BLaER1 (cell line): ENCODE measurements at regions not wholly inside any gene's neighbourhood (a gene's known extent, or its start where the extent isn't known, plus 50 kb on each side); places are given as distances from the start of the nearest gene placed in this dataset.

Source experiments
- H3K27ac ChIP-seq: shearing (Covaris generic); formaldehyde crosslinking; 2 replicates; pipeline ENCODE4 v1.8.1; 2022
- H3K27me3 ChIP-seq: shearing (Covaris generic); formaldehyde crosslinking; 2 replicates; pipeline ENCODE4 v1.8.1; 2022
- H3K36me3 ChIP-seq: shearing (Covaris generic); formaldehyde crosslinking; 2 replicates; pipeline ENCODE4 v1.8.1; 2022
- H3K4me1 ChIP-seq: shearing (Covaris generic); formaldehyde crosslinking; 2 replicates; pipeline ENCODE4 v1.8.1; 2022
- H3K4me2 ChIP-seq: shearing (Covaris generic); formaldehyde crosslinking; 2 replicates; pipeline ENCODE4 v1.8.1; 2022
- H3K4me3 ChIP-seq: shearing (Covaris generic); formaldehyde crosslinking; 2 replicates; pipeline ENCODE4 v1.8.1; 2022
- H3K9ac ChIP-seq: shearing (Covaris generic); formaldehyde crosslinking; 2 replicates; pipeline ENCODE4 v1.8.1; 2022
- H3K9me3 ChIP-seq: shearing (Covaris generic); formaldehyde crosslinking; 2 replicates; pipeline ENCODE4 v1.8.1; 2022
- H4K20me1 ChIP-seq: shearing (Covaris generic); formaldehyde crosslinking; 2 replicates; pipeline ENCODE4 v1.8.1; 2022
- Cebpa-rat ChIP-seq: shearing (Covaris generic); IDR thresholded peaks from 2 replicates; pipeline ENCODE4 v1.8.1; 2022

- TF ChIP-seq Cebpa-rat = no peak
- H4K20me1 ChIP-seq = no peaks in the 10 kb centered on the region
- no peak overlapping the region for H3K4me3 ChIP-seq
- no peak overlapping the region for H3K9ac ChIP-seq
- H3K4me2 ChIP-seq = peak overlapping the region; percentile 98
- H3K27me3 ChIP-seq = no peaks in the 10 kb centered on the region
- peaks cover 10% of the 10 kb centered on the region for H3K4me1 ChIP-seq
- no peaks in the 10 kb centered on the region for H3K36me3 ChIP-seq
- peaks cover 5% of the 10 kb centered on the region; the same call in 1 of the 2 replicates for H3K9me3 ChIP-seq
- no peak overlapping the region for H3K27ac ChIP-seq
Measured at GRCh38 chr14:89041257-89041582, 216.8 kb downstream of the TTC8 start.

GRCh38 chr14:89042021-89042420 is 217.6 kb downstream of the TTC8 start:
- no peak overlapping the region for H3K4me2 ChIP-seq
- H3K36me3 ChIP-seq = no peaks in the 10 kb centered on the region
- no peak overlapping the region for H3K27ac ChIP-seq
- no peaks in the 10 kb centered on the region for H3K27me3 ChIP-seq
- H4K20me1 ChIP-seq = no peaks in the 10 kb centered on the region
- no peak overlapping the region for H3K9ac ChIP-seq
- peaks cover 10% of the 10 kb centered on the region for H3K4me1 ChIP-seq
- no peak overlapping the region for H3K4me3 ChIP-seq
- peaks cover 5% of the 10 kb centered on the region; the same call in 1 of the 2 replicates for H3K9me3 ChIP-seq
- TF ChIP-seq Cebpa-rat = no peak

- Histone ChIP-seq H3K9ac (no peak overlapping the region), H3K9me3 (peaks cover 30% of the 10 kb centered on the region), H3K36me3 (no peaks in the 10 kb centered on the region; the same call in 1 of the 2 replicates), H3K4me1 (no peaks in the 10 kb centered on the region), H3K4me2 (no peak overlapping the region), H4K20me1 (no peaks in the 10 kb centered on the region), H3K27me3 (no peaks in the 10 kb centered on the region), H3K27ac (no peak overlapping the region), H3K4me3 (no peak overlapping the region)
- TF ChIP-seq Cebpa-rat = no peak
Measured at GRCh38 chr14:89053303-89053702, 228.9 kb downstream of the TTC8 start.

GRCh38 chr14:89056394-89056793 is 231.9 kb downstream of the TTC8 start:
- Histone ChIP-seq H3K27ac (no peak overlapping the region), H3K27me3 (no peaks in the 10 kb centered on the region), H3K4me3 (no peak overlapping the region), H3K9me3 (peaks cover 30% of the 10 kb centered on the region), H4K20me1 (no peaks in the 10 kb centered on the region), H3K36me3 (no peaks in the 10 kb centered on the region; the same call in 1 of the 2 replicates), H3K9ac (no peak overlapping the region), H3K4me1 (no peaks in the 10 kb centered on the region), H3K4me2 (no peak overlapping the region)
- no peak for TF ChIP-seq Cebpa-rat

- H3K4me3 ChIP-seq = no peak overlapping the region
- no peaks in the 10 kb centered on the region for H3K27me3 ChIP-seq
- H3K9me3 ChIP-seq = 0 out of 2 replicates have a peak, but pooled peaks cover 13% of the 10 kb centered on the region
- H3K4me2 ChIP-seq = no peak overlapping the region
- H4K20me1 ChIP-seq = no peaks in the 10 kb centered on the region
- no peaks in the 10 kb centered on the region for H3K4me1 ChIP-seq
- no peak overlapping the region for H3K27ac ChIP-seq
- no peak overlapping the region for H3K9ac ChIP-seq
- no peak for TF ChIP-seq Cebpa-rat
- H3K36me3 ChIP-seq = no peaks in the 10 kb centered on the region
Measured at GRCh38 chr14:89058697-89059096, 234.2 kb downstream of the TTC8 start.

GRCh38 chr14:89060191-89060590 is 235.7 kb downstream of the TTC8 start:
- no peak for TF ChIP-seq Cebpa-rat
- no peak overlapping the region for H3K4me3 ChIP-seq
- H3K9ac ChIP-seq = no peak overlapping the region
- H4K20me1 ChIP-seq = no peaks in the 10 kb centered on the region
- H3K4me1 ChIP-seq = no peaks in the 10 kb centered on the region
- H3K4me2 ChIP-seq = no peak overlapping the region
- no peak overlapping the region for H3K27ac ChIP-seq
- H3K36me3 ChIP-seq = no peaks in the 10 kb centered on the region
- 0 out of 2 replicates have a peak, but pooled peaks cover 8% of the 10 kb centered on the region for H3K9me3 ChIP-seq
- no peaks in the 10 kb centered on the region for H3K27me3 ChIP-seq

GRCh38 chr14:89061696-89062095 is 237.2 kb downstream of the TTC8 start:
- H3K27me3 ChIP-seq = no peaks in the 10 kb centered on the region
- no peak overlapping the region for H3K4me2 ChIP-seq
- no peak overlapping the region for H3K27ac ChIP-seq

GRCh38 chr14:89065879-89066278 is 241.4 kb downstream of the TTC8 start:
- H3K4me2 ChIP-seq = no peak overlapping the region
- H3K9ac ChIP-seq = no peak overlapping the region
- no peaks in the 10 kb centered on the region for H3K27me3 ChIP-seq

More at GRCh38 chr14:89061696-89062095, 237.2 kb downstream of the TTC8 start:
- H3K9me3 ChIP-seq = no peaks in the 10 kb centered on the region
- no peaks in the 10 kb centered on the region for H3K36me3 ChIP-seq
- TF ChIP-seq Cebpa-rat = no peak
- H3K9ac ChIP-seq = no peak overlapping the region
- no peaks in the 10 kb centered on the region for H3K4me1 ChIP-seq
- no peaks in the 10 kb centered on the region for H4K20me1 ChIP-seq
- H3K4me3 ChIP-seq = no peak overlapping the region

GRCh38 chr14:89067293-89067972 is 243.0 kb downstream of the TTC8 start:
- H3K36me3 ChIP-seq = no peaks in the 10 kb centered on the region
- no peak overlapping the region for H3K9ac ChIP-seq
- H3K4me3 ChIP-seq = no peak overlapping the region
- H3K4me2 ChIP-seq = no peak overlapping the region
- no peak for TF ChIP-seq Cebpa-rat
- H3K9me3 ChIP-seq = peaks cover 6% of the 10 kb centered on the region; the same call in 1 of the 2 replicates
- H4K20me1 ChIP-seq = no peaks in the 10 kb centered on the region
- H3K27ac ChIP-seq = no peak overlapping the region
- H3K4me1 ChIP-seq = 0 out of 2 replicates have a peak, but pooled peaks cover 8% of the 10 kb centered on the region
- no peaks in the 10 kb centered on the region for H3K27me3 ChIP-seq

More at GRCh38 chr14:89065879-89066278, 241.4 kb downstream of the TTC8 start:
- TF ChIP-seq Cebpa-rat = no peak
- 0 out of 2 replicates have a peak, but pooled peaks cover 8% of the 10 kb centered on the region for H3K4me1 ChIP-seq
- no peaks in the 10 kb centered on the region for H4K20me1 ChIP-seq
- H3K27ac ChIP-seq = no peak overlapping the region
- H3K4me3 ChIP-seq = no peak overlapping the region
- no peaks in the 10 kb centered on the region for H3K36me3 ChIP-seq
- peaks cover 6% of the 10 kb centered on the region; the same call in 1 of the 2 replicates for H3K9me3 ChIP-seq

- Histone ChIP-seq H3K9ac (no peak overlapping the region), H3K4me3 (no peak overlapping the region), H3K9me3 (peaks cover 3% of the 10 kb centered on the region; the same call in 1 of the 2 replicates), H3K4me1 (no peaks in the 10 kb centered on the region), H3K36me3 (no peaks in the 10 kb centered on the region), H3K4me2 (no peak overlapping the region), H3K27ac (no peak overlapping the region), H3K27me3 (no peaks in the 10 kb centered on the region), H4K20me1 (no peaks in the 10 kb centered on the region)
- no peak for TF ChIP-seq Cebpa-rat
Measured at GRCh38 chr14:89078021-89078795, 253.8 kb downstream of the TTC8 start.
